GM19035 (cell line): ENCODE measurements at regions not wholly inside any gene's neighbourhood (a gene's known extent, or its start where the extent isn't known, plus 50 kb on each side); places are given as distances from the start of the nearest gene placed in this dataset.
"Not testable (repeated sequence)": the region's sequence is repeated elsewhere in the genome, so short reads cannot be mapped to it uniquely, and the experiment has no call there.

Source experiments
- ATAC-seq: cut with Tn5 transposase; IDR thresholded peaks from one replicate; pipeline ENCODE4 v1.9.1; 2021; ENCODE audit not compliant: unreplicated experiment

DNA sequence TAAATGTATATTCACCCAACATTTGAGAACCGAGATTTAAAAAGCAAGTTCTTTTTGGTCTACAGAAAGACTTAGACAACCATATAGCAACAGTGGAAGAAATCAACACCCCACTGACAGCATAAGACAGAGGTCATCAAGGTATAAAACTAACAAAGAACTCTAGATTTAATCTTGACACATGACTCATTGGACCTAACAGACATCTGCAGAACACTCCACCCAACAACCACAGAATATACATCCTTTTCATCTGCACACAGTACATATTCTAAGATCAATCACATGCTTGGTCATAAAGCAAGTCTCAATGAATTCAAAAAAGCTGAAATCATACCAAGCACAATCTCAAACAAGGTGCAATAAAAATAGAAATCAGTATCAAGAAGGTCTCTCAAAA is 65.8 kb downstream of the SPIN4 start:
- no peak for ATAC-seq

DNA sequence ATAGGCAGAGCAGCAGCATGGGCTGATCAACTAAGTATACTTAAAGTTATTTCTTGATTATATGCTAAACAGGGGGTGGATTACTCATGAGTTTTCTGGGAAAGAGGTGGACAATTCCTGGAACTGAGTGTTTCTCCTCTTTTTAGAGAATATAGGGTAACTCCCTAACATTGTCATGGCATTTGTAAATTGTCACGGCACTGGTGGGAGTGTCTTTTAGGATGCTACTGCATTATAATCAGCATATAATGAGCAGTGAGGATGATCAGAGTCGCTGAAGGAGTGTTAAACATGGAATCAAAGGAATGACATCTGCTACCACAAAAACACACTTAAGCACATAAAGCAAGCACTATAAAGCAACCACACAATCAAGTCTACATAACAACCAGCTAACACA is 66.5 kb downstream of the SPIN4 start:
- no peak for ATAC-seq

DNA sequence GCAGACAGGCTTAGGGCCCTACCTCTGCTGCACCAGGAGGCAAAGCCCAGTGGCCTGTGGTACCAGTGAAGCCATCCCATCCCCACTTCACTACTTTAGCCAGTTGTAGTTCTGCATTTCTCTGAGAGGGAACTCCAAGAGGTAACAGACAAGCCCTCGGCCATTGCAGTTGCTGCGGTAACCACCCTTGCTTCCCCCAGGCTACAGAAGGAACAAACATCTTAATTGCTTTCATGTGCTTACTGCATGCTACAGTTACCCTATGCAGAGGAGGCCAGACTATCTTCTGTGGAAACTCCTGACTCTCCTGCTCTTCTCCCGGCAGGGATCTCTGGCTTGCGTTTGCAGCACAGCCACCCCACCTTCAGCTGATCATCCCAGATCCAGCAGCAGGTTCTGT is 67.8 kb downstream of the SPIN4 start:
- no peak for ATAC-seq

DNA sequence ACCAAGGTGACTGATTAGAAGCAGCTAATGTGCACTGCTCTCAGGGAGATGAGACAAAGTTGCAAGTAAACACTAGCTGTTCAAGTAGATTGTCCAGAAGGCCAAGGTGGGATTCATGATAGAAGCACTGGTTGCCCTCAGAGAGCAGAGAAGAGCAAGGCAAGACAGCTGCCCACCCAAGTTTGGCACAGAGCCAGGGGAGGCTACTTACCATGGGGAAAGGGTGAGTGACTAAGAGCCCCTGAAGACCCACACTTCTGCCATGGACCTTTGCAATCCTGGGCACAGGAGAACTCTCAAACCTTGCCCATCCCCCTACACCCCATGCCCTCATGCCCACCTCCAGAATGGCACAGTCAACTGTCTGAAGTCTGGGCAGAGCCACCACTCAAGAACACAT is 68.3 kb downstream of the SPIN4 start:
- ATAC-seq: no peak

DNA sequence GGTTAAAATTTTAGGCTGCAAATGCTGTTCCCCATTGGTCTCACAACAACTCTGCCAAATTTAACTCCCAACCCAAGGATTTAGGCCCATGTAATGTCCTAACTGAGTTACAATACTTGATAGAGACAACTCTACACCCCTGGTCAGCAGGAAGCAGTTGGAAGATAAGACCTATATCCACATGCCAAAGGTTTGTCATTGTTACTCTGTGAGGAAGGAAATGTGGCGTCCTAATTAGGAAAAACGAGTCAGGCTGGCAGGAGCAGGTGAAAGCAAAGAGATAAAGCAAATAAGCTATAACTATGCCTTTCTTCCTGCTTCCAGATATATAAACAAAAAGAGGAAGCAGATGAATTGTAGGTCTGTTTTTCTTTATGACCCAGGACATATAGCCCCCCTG is 69.1 kb downstream of the SPIN4 start:
- no peak for ATAC-seq

DNA sequence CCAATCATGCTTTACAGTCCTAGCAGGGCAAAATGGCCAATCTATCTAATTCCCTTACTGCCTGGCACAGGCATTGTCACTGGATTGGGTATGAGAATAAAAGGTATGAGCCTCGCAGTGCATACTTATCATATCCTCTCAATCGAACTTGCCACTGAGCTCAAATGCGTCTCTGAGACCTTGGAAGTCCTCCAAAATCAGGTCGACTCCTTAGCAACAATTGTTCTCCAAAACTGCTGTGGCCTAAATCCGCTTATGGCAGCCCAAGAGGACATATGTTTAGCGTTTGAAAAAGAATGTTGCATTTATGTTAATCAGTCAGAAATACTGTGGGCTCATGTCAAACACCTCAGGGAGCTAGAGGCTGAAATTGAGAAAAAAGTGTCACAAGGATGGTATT is 69.7 kb downstream of the SPIN4 start:
- ATAC-seq: no peak

DNA sequence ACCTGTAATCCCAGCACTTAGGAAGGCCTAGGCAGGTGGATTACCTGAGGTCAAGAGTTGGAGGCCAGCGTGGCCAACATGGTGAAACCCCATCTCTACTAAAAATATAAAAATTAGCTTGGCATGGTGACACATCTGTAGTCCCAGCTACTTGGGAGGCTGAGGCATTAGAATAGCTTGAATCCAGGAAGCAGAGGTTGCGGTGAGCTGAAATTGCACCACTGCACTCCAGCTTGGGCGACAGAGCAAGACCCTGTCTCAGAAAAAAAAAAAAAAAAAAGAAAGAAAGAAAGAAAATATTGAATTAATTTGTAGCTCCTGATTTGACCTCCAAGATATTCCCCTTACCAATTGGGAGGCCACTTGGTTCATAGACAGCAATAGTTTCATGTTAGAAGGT is 73.7 kb downstream of the SPIN4 start:
- ATAC-seq: not testable (repeated sequence)

DNA sequence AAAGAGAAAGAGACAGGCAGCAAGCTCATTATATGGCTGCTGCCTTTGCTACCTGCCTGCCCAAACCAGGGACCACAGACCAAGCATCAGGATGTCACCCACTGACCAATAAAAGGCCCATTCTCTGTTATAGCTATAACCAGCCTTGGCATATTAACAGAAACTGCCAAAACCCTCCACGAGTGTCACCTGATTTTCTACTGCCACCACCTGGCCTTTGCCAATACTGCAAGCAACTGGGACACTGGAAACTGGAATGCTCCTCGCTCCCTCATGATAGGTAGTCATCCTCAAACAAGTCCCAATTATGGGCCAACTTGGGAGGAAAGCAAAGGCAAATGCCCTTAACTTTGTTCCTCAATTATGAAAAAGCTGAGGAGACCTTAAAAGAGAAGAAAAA is 76.0 kb downstream of the SPIN4 start:
- no peak for ATAC-seq

DNA sequence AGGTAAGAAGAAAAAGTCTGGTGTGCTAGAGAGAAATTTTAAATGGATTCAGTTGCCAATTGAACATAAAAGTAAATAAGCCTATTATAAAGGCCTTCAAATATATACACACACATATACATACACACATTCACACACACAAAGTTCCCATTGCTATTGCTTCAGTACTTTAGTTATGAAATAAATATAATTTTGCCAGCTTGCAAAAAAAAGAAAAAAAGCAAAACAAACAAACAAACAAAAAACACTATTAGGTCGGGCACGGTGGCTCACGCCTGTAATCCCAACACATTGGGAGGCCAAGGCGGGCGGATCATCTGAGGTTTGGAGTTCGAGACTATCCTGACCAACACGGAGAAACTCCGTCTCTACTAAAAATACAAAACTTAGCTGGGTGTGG is 80.3 kb downstream of the SPIN4 start:
- ATAC-seq: no peak

DNA sequence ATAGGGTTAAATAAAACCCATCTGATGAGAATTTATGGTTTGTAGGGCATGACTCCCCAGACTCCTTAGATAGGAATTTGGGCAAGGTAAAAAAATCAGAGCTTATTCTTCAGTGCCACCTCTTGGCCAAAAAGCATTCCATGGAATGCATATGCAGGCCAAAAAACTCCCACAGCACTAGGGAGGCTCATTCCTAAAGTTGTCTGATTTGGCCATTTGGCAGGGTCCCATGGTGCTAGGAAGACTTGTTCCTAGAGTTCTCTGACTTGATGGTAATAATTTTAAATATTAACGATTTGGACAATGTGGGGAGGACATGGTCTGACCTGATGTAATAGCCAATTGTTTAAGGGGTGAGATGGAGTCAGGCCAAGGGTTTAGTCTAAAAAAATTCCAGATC is 93.0 kb downstream of the SPIN4 start:
- no peak for ATAC-seq

DNA sequence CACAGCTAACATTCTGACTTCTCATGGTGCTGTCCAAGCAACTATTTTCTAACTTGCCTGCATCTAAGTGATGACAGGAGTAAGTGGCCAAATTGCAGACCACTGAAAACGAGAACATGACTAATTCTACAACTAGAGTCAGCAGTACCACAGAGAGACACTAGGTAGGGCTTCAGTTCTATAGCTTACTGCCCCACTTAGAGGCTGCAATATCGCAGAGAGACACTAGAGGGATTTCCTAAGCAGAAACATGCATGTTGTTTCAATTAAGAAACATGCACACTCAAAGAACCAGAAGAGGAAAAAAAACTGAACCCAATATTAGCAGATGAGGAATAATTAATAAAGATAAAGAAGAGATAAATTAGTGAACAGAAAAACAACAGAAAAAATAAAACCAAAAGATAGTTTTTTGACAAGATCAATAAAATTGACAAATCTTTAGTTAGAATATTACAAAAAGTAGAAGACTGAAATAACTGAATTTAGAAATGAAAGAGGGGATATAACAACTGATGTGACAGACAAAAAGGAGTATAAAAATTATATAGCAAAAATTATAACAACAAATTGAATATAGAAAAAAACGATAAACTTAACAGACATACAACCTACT is 100.8 kb downstream of the SPIN4 start:
- peak; percentile 100 for ATAC-seq

DNA sequence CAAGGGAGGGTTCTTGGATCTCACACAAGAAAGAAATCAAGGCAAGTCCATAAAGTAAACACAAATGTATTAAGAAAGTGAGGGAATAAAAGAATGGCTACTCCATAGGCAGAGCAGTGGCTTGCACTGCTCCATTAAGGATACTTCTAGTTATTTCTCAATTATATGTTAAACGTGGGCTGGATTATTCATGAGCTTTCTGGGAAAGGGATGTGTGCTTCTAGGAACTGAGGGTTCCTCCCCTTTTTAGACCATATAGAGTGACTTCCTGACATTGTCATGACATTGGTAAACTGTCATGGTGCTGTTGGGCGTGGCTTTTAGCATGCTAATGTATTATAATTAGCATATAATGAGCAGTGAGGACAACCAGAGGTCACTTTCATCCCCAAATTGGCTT is 108.4 kb downstream of the SPIN4 start:
- ATAC-seq: not testable (repeated sequence)

DNA sequence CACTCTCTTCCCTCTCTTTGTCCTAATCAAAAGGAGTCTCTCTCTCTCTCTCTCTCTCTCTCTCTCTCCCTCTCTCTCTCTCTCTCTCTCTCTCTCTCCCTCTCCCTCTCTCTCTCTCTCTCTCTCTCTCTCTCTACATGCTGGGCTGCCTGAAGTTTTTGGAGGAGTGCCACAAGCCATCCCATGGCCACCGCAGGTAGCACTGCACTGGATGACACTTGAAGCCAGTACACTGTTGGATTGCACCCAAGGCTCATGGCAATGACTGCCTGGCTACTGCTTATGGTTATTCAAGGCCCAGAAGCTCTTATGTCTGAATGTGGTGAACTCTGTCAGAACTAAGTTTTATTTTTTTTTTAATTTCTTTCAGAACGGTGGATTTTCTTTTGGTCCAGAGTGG is 115.2 kb downstream of the SPIN4 start:
- not testable (repeated sequence) for ATAC-seq

DNA sequence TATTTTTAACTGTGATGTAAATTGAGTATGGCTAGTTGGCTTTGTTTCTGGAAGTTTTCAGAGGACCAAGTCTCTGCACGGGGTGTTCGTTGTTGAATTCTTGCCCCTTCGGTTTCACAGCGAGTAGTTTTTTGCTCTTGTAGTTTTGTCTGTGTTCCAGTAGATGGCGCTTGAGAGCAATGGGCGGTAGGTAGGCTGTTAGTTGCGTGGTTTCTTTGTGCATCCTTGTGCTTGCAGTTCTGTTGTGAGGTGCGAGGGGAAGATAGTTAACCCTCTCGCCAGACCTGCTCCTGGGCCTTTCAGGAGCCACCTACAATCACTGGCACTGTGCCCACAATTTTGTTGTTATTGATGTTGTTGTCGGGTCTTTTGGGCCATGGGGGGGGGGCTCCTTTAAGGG is 118.1 kb downstream of the SPIN4 start:
- not testable (repeated sequence) for ATAC-seq

DNA sequence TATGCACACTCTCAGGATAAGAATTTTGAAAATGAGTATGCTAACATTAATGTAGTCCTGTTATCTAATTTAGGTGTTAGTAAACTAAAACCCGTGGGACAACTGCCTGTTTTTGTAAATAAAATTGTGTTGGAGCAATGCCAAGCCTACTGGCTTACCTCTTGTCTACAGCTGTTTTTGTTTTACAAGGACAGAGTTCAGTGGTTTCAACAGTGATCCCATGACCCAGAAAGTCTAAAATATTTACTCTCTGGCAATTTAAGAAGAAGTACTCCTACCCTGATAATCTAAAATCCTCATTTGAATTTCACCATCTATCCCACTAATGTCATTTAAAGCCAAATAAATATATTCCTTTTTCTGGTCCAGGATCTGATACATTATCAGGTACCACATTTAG is 132.9 kb downstream of the SPIN4 start:
- not testable (repeated sequence) for ATAC-seq

DNA sequence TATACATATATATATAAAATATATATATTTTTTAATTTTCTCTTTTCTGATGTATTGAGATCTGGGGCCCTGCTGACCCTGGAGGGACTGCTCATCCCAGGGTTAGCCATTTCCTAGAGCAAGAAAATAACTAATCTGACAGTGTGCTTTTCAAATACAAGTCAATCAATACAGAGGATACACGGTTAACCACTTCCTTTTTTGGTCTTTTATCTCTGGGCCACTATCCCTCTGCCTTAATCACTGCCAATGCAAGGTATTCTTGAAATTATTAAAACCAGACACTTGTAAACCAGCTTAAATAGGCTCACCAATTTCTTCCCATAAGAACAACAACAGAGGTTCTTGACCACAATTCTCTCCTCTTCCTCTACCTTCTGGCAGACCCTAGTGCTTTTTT is 133.6 kb downstream of the SPIN4 start:
- not testable (repeated sequence) for ATAC-seq

DNA sequence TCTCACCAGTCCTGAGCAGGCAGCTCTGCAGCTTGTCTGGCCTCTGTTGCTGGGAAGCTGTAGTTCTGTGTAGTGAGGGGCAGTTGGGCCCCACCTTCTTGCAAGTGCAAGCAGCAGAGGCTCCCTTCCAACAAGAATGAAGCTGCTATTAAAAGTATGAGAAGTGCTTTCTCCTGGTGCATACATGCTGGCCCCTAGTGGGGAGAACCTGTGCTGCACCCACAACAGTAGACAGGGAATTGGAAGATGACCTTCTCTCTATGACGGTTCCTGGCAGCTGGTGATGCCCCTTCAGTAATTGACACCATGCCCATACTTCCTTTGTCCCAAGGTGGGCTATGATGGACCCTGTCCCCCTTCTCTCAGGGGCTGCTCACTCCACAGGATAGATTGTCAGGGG is 141.5 kb downstream of the SPIN4 start:
- ATAC-seq: not testable (repeated sequence)

DNA sequence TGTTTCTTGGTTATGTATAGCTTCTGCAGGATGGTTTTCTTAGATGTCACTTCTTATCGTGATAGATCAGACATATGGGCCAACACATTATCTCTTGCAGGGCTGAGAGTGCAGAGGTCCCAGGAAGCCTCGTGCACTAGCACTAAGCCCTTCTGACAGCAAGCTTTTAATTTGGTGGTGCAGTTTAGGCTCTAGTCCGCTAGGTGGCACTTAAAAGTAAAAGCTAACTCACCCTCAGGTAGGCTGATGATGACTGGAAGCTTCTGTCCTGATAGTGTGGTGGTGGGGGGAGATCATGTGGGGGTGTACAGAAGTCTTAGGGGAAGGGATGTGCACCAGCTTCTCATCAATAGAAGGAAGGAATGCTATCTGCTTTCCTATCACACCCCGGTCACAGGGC is 142.0 kb downstream of the SPIN4 start:
- ATAC-seq: not testable (repeated sequence)

DNA sequence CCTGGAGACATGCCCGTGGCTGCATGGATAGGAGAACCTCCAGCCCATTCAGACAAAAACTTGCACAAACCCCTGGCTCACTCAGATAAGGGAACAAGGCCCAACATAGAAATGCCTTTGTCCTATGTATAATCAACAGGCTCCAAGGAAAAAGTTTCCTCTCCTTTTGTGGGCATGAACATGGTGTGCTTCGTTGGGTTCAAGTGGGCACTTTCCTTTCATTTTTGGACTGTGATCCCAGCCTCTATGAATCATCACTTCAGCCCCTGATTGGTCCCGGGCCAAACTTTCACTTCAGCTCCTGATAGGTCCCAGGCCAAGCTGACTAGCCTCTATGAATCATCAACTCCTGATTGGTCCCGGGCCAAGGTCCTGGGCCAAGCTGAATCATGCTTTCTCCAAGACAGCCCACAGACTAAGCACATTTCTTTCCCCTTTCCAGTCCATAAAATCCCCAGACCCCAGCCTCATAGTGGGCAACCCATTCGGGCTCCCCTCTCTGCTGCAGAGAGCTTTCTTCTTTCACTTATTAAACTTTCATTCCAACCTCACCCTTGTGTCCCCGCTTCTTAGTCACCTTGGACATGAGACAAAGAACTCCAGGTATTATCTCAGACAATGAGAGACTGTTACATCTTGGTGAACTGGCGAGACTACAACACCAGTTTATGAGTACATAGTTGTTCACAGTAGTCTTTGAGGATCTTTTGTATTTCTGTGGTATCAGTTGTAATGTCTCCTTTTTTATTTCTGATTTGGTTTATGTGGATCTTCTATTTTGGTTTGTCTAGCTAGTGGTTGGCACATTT is 146.7 kb downstream of the SPIN4 start:
- not testable (repeated sequence) for ATAC-seq

DNA sequence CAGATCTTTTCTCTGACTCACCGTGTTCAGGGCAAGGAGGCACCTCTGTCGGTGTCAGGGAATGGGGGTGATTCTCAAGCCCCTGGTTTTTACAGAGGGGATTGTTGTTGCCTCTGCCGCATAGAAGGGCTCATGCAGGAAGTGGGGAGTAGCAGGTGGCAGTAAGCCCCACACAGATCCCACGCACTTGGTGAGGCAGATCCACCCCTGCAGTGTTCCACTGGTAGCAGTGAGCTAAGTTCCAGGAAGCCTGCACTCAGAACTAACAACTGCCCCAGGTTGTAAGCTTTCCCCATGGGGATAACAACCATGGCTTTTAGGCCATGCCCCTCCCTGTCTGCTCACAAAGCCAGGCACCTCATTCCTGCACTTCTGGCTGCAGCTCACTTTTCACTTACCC is 149.1 kb downstream of the SPIN4 start:
- ATAC-seq: not testable (repeated sequence)

DNA sequence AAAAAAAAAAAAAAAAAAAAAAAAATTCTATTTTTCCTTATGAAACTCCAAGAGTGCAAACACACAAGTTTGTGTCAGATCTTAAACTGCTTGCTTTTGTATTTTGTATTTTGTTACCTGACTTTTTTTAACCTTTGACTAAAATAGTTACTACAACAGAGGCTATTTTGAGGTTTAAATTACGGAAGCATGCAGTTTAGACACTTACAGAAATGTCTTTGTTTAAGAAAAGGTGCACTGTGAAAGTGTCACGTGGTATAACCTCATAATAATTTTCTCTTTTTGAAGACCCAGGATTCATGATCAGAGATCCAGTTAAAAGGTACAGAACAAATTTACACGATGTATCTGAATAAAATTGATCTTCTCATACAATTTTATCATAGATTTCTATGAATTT is 152.4 kb downstream of the SPIN4 start:
- ATAC-seq: not testable (repeated sequence)

DNA sequence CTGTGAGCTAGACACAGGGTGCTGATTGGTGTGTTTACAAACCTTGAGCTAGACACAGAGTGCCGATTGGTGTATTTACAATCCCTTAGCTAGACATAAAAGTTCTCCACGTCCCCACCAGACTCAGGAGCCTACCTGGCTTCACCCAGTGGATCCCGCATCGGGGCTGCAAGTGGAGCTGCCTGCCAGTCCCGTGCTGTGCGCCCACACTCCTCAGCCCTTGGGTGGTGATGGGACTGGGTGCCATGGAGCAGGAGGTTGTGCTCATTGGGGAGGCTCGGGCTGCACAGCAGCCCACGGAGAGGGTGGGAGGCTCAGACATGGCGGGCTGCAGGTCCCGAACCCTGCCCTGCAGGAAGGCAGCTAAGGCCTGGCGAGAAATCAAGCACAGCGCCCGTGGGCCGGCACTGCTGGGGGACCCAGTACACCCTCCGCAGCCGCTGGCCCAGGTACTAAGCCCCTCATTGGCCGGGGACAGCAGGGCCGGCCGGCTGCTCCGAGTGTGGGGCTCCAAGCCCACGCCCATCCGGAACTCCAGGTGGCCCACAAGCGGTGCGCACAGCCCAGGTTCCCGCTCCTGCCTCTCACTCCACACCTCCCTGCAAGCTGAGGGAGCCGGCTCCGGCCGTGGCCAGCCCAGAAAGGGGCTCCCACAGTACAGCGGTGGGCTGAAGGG is 158.6 kb downstream of the SPIN4 start:
- not testable (repeated sequence) for ATAC-seq
